Activated CD4-positive, CD25-positive, alpha-beta regulatory T cell treated with anti-CD3 and anti-CD28 coated beads, Interleukin-2, amount 50 U/mL, for 72 hours (primary cell): ENCODE measurements at regions not wholly inside any gene's neighbourhood (a gene's known extent, or its start where the extent isn't known, plus 50 kb on each side); places are given as distances from the start of the nearest gene placed in this dataset.
"Not testable (repeated sequence)": the region's sequence is repeated elsewhere in the genome, so short reads cannot be mapped to it uniquely, and the experiment has no call there.

Experiments used
- DNase-seq: peaks from one replicate; pipeline ENCODE4 v3.0.0; 2021

DNA sequence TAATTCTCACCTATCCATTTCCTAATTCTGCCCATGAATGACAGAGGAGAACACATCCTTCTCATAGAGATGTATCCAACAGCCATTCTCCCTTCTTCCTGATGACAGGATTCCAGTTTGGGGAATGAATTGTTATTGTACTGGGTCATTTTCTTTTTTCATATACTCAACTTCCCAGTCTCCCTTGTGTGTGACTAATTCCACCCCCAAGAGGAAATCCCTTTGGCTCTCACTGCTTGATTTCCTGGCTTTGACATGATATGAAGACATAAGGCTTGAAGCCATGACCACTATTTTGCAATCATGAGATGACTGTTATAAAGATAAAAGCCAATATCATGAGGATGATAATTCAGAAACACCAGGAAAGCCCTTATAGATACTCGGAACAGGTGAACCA, 384.7 kb upstream of the ACVR2A start:
- no peak for DNase-seq

DNA sequence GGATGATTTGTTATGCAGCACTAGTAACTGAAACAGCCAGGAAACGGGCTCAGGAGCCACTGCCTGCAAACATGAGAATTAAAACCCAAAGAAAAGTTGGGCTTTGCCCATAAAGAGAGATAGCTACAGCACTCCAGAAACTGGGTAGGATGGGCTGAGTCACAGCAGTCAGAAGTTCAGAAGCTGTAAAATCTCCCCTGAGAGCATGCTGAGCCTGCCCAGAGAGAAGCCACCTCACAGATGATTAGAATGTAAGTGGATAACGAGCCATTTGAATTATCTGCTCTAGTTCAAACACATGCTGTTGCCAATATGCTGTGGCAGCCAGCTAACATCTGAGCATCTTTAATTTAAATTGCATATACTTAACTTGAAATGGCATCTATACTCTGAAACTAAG, 388.1 kb upstream of the ACVR2A start:
- no peak for DNase-seq

DNA sequence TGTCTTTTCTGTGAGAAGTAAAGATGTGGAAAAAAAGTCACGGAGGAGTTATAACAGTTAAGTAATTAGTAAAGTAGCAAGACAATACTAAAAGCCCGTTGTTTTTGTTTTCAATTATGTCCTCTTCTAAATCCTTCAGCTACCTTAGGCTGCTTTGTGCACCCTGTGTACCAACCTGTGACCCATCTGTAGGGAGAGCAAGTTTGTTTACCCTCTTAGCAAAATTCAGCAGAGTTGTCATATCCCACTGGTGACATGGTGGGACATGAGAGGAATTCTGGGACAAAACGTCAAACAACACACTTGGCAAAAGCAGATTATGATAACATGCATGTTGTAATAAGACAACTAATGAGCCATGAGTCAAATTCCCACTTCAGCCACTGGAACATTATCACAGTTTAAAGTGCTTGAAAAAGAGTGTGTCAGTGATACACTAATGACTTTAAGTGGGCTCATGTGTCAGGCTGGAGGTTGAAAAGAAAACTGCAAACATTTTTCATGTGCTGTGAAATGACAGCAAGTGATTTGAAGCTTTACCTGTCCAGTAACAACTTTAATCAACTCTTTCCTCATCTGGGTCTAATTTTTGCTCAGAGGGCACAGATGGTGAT, 392.8 kb upstream of the ACVR2A start:
- DNase-seq = no peak

DNA sequence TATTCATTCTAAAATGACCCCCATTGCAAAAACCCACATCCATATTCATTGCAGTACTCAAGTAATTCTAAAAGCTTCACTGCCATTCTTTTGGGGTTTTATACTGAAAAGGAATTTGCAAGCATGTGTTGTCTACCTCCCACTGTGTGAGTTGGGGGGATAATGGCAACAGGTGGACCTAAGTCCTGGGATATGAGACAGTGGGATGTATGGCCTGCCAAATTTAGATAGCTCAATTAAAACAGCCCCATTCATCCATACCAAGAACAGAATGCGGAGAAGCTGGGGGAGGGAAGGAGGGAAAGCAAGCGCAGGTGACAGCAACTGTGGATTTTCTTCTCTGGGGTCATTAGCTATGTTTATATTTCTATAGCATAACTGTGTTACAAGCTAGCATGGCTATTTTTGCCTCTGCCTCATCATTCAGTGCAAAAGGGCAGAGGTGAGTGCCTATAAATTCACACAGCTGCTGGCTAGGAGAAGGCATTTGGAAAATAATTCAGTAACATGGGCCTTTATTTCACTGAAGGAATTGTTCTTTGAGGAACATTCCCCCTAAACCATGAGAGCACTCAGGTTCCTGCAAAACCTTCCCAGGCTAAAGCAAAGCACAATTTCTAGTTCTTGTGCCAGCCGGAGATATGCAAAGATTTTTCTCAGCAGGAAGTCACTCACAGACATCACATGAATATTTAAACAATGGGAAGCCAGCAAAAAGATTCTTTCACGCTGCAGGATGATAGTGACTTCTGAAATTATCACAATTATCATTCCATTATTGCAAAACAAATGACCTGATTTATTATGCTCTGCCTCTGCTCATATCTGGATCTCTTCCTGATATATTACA, 393.9 kb upstream of the ACVR2A start:
- no peak for DNase-seq

GRCh38 chr2:147449323-147449991, 395.4 kb upstream of the ACVR2A start:
- no peak for DNase-seq

DNA sequence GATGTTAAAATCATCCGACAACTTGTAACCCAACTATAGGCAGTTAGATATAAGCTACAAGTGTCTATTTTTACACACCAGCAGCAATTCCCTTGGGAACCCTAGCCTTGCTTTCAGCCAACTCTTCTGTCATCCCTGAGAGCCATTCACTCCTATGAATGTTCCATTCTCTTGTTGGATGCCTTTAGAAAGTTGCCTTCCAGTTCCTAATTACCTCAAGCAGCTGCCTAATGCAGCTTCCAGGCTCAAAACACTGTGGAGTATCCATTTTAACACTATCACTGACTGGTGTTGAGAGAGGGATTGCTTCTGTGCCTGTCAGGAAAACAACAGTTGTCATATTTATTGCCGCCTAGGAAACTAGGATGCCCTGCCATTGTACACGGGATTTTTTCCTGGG, 402.0 kb upstream of the ACVR2A start:
- no peak for DNase-seq

DNA sequence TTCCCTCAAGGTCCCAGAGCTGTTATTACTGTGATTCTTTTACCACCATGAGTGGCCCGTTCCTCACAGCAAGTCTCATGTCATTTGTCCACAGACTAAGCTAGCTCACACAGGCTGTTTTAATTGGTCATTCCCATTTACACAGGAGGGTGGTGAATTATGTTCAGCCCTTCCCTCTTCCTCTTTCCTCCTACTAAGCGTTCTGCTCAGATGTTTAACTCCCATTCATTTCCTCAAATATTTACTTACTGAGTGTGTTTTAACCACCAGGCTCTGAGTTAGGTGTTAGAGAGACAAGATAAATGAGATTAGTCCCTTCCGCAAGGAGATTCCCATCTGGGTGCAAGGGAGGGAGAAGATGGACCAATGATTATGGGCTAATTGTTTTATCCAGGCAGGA, 403.6 kb upstream of the ACVR2A start:
- no peak for DNase-seq

DNA sequence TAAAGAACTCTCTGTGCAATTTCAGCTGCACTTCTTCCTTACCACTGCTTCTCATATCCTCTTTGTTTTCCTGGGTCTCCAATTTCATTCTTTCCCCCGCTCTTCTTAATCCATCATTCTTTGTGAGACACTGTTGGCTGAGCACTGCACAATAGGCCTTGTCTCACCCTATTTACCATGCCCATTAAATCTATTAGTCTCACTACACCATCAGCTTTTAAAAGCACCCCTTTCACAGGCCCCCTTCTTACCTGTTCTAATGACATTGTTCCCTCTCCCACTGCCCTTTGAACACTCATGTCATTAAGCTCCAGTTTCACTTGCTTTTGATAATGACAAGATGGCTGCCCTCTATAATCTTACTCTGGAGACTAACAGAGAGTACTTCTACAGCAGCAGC, 404.1 kb upstream of the ACVR2A start:
- no peak for DNase-seq

DNA sequence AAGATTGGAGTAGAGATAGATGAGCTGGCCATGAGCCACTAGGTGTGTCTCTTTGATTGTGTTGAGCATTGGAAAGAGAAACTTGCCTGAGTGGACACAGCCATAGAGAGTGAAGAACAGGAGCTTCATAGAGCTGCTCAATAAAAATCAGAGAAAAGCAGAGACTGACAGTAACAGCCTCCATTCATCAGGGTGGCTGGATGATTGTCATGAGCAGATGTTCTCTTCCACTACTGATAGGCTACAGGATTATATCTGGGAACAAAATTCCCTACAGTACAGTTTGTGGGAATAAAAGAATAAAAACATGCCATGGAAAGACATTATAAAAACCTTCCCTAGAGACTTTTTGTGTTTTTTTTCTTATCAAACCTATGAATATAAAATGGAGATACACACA, 404.8 kb upstream of the ACVR2A start:
- DNase-seq = no peak

DNA sequence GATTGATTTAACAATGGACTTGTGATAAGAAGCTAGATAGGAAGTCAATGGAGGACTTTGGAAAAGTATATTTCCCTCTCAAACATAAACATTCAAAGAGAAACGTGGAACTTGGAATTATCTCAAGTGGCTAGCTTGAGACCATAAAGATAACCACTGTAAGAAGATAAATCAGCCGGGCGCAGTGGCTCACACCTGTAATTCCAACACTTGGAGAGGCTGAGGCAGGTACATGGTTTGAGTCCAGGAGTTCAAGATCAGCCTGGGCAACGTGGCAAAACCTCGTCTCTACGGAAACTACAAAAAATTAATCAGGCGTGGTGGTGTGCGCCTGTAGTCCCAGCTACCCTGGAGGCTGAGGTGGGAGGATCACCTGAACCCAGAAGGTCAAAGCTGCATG, 405.9 kb upstream of the ACVR2A start:
- no peak for DNase-seq

DNA sequence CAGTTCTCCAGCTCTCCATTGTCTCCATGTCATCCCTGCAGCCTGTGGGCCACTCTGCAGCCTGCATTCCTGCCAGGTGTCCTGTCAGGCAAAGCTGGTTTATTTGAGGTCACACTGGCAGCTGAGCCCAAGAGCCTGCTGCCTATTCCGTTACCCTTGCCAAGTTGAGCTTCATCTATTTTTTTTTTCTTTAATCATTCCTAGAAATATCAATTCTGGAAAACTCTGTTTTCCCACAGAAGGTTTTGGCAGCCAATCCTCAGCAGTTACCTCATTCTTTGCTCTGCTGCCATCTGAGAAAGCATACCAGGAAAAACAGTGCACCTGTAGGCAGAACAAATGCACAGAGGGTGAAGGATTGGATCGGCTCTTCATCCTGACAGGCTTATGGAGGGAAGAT, 411.0 kb upstream of the ACVR2A start:
- no peak for DNase-seq

DNA sequence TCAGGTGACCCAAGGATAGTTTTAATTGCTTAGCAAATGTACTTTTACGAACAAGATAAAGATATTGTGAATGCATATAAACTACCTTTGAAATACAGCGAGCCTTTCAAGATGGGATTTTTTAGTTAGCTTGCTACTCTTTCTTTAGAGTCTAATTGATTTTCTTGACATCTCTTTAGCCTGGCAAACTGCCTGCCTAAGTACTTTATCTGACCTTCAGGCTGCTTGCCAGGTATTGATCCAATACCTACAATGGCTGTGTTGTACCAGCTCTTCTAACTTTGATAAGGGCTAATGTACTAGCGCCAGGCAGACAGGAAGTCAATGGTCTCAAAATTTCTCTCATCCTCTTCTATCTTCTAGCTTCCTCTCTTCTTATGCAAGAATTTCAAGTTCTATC, 414.4 kb upstream of the ACVR2A start:
- DNase-seq = no peak

- no peak for DNase-seq
Measured at GRCh38 chr2:147428120-147428747, 416.6 kb upstream of the ACVR2A start.

DNA sequence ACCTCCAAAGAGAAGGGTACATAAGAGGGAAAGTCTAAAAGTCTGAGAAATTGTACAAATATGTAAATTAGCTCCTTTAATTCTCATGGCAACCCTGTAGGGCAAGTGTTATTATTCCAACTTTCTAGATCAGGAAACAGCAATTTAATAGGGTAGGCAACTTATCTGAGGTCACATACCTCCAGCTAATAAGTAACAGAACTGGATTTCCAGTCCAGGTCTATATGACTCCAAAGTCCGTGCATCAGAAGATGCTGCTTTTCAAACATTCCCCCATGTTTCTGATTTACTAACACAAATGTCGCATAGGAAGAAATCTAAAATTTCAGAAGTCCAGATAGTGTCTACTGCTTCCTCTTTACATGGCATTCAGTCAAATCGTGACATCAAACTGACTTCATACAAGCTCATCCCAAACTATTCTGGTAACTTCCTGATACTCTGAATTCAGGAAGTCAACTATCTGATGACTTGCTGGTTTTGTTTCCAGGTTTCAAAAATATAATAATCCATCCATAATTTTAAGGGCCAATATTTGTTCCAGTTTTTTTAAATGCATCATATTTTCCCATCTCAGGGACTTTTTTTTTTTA, 419.3 kb upstream of the ACVR2A start:
- no peak for DNase-seq

DNA sequence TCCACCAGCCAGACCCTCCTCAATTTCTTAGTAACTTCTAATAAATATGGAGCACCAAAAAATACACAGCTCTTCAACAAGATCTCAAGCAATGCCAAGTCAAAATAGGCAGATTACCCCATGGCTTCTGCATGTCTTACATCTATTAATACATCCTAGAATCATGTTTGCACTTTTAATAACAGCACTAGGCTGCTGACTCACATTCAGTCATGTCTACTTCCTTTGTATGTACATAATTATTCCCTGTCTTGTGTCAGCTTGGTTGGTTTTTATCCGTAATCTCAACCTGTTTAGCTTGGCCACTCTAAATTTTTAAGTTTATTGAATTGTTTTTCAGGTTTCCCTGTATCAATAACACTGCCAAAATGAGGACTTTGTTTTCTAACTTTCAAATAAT, 420.1 kb upstream of the ACVR2A start:
- DNase-seq = no peak

GRCh38 chr2:147420947-147421675, 423.7 kb upstream of the ACVR2A start:
- no peak for DNase-seq

GRCh38 chr2:147420517-147420916, 424.3 kb upstream of the ACVR2A start:
- no peak for DNase-seq

DNA sequence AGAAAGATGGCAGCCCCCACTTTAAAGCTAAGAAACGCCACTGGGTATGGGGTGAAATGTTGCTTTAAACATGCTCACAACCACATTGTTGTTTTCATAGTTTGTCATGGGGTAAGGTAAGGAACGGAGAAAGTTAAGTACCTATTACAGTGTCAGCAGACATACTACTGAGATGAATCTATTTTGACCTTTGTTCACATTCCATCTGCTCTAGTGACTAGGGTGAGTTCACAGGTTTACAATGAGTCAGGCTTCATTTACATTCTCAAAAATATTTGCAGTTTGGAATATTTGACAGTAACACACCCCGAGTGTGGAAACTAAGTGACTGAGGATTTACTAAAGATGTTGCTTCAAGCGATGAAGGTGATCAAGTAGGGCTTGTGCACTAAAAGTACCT, 428.7 kb upstream of the ACVR2A start:
- no peak for DNase-seq

GRCh38 chr2:147414656-147415055, 430.2 kb upstream of the ACVR2A start:
- not testable (repeated sequence) for DNase-seq

DNA sequence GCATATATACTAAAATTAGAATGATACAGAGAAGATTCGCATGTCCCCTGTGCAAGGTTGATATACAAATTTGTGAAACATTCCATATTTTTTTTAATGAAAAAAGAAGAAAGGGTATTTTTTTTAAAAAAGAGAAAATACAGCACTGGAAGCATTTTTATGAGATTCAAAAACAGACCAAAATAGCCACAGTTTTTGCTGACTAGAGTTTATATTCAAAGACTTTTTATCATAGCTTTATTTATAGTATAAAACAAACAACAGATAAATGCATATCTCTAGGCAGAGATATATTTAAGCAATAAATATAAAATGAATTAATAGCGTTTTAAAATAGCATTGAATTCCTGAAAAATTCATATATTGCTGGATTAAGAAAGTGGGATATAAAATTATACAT, 436.5 kb upstream of the ACVR2A start:
- no peak for DNase-seq

DNA sequence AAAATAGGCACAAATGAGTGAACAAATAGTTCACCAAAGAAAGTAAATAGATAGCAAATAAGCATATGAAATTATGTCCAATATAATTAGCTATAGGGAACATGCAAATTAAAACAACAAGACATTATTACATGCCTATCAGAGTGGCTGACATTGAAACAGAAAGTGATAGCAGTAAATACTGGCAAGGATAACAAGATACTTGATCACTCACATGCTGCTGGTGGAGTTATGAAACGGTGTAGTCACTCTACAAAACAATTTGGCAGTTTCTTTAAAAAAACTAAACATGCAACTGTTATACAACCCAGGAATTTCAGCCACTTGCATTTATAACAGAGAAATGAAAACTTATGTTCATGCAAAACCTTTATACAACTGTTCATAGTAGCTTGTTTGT, 439.2 kb upstream of the ACVR2A start:
- DNase-seq = no peak

- no peak for DNase-seq
Measured at GRCh38 chr2:147398996-147399395, 445.8 kb upstream of the ACVR2A start.

- DNase-seq = no peak
Measured at GRCh38 chr2:147398301-147398700, 446.5 kb upstream of the ACVR2A start.
